H9 (cell line): ENCODE measurements at regions not wholly inside any gene's neighbourhood (a gene's known extent, or its start where the extent isn't known, plus 50 kb on each side); places are given as distances from the start of the nearest gene placed in this dataset.

Experiments
- DNase-seq: peaks from one replicate; pipeline ENCODE4 v3.0.0-alpha.2; 2017
- H2AFZ ChIP-seq: one replicate; pipeline ENCODE4 v1.6.1; 2013; ENCODE audit warnings: mild to moderate bottlenecking, low read length, control low read depth, moderate library complexity
- H2AK5ac ChIP-seq: 2 replicates; pipeline ENCODE4 v1.6.1; 2013; ENCODE audit warnings: low read length, control low read depth, mixed read lengths; ENCODE audit not compliant: insufficient read length
- H2BK120ac ChIP-seq: one replicate; pipeline ENCODE4 v1.6.1; 2013; ENCODE audit warnings: low read depth, mild to moderate bottlenecking, low read length, control low read depth, inconsistent platforms; ENCODE audit not compliant: poor library complexity, severe bottlenecking
- H2BK12ac ChIP-seq: 2 replicates; pipeline ENCODE4 v1.6.1; 2013; ENCODE audit warnings: low read length, control low read depth, mixed read lengths, low read depth; ENCODE audit not compliant: insufficient read length
- H2BK15ac ChIP-seq: 2 replicates; pipeline ENCODE4 v1.6.1; 2013; ENCODE audit warnings: low read depth, low read length, control low read depth
- H2BK20ac ChIP-seq: one replicate; pipeline ENCODE4 v1.6.1; 2013; ENCODE audit warnings: low read depth, mild to moderate bottlenecking, low read length, control low read depth, inconsistent platforms; ENCODE audit not compliant: poor library complexity, severe bottlenecking
- H2BK5ac ChIP-seq: 2 replicates; pipeline ENCODE4 v1.6.1; 2013; ENCODE audit warnings: low read length, control low read depth, mixed read lengths; ENCODE audit not compliant: insufficient read length
- H3K14ac ChIP-seq: 2 replicates; pipeline ENCODE4 v1.6.1; 2013; ENCODE audit warnings: low read length, control low read depth; ENCODE audit not compliant: insufficient read depth
- H3K18ac ChIP-seq: 2 replicates; pipeline ENCODE4 v1.6.1; 2013; ENCODE audit warnings: low read depth, mild to moderate bottlenecking, mixed read lengths, low read length, control low read depth; ENCODE audit not compliant: insufficient read length
- H3K23ac ChIP-seq: 2 replicates; pipeline ENCODE4 v1.6.1; 2013; ENCODE audit warnings: low read length, control low read depth, mixed read lengths, low read depth; ENCODE audit not compliant: insufficient read length
- H3K23me2 ChIP-seq: 2 replicates; pipeline ENCODE4 v1.6.1; 2013; ENCODE audit warnings: low read depth, mild to moderate bottlenecking, mixed read lengths, low read length, control low read depth; ENCODE audit not compliant: insufficient read length, poor library complexity, severe bottlenecking
- H3K27ac ChIP-seq: 2 replicates; pipeline ENCODE4 v1.5.1; 2013; ENCODE audit warnings: low read length, control low read depth, mixed read lengths, low read depth; ENCODE audit not compliant: insufficient read length
- H3K27me3 ChIP-seq: 2 replicates; pipeline ENCODE4 v1.6.1; 2013; ENCODE audit warnings: low read length, control low read depth, inconsistent platforms; ENCODE audit not compliant: insufficient read depth
- H3K4ac ChIP-seq: 2 replicates; pipeline ENCODE4 v1.6.1; 2013; ENCODE audit warnings: low read depth, mild to moderate bottlenecking, control low read depth, inconsistent platforms, low read length, moderate library complexity
- H3K4me1 ChIP-seq: 2 replicates; pipeline ENCODE4 v1.6.1; 2013; ENCODE audit warnings: low read length, control low read depth, inconsistent platforms; ENCODE audit not compliant: insufficient read depth
- H3K4me2 ChIP-seq: 2 replicates; pipeline ENCODE4 v1.6.1; 2013; ENCODE audit warnings: low read length, control low read depth, mixed read lengths; ENCODE audit not compliant: insufficient read length, insufficient read depth
- H3K56ac ChIP-seq: 2 replicates; pipeline ENCODE4 v1.6.1; 2013; ENCODE audit warnings: low read depth, mild to moderate bottlenecking, mixed read lengths, low read length, control low read depth; ENCODE audit not compliant: insufficient read length
- H3K79me1 ChIP-seq: 2 replicates; pipeline ENCODE4 v1.6.1; 2013; ENCODE audit warnings: low read depth, mild to moderate bottlenecking, moderate library complexity, low read length, control low read depth, inconsistent platforms; ENCODE audit not compliant: insufficient read depth, poor library complexity, severe bottlenecking
- H3K79me2 ChIP-seq: 2 replicates; pipeline ENCODE4 v1.6.1; 2013; ENCODE audit warnings: low read length, control low read depth, inconsistent platforms; ENCODE audit not compliant: insufficient read depth
- H3K9ac ChIP-seq: 2 replicates; pipeline ENCODE4 v1.6.1; 2013; ENCODE audit warnings: low read length, control low read depth, mixed read lengths; ENCODE audit not compliant: insufficient read length; ENCODE audit errors: extremely low read depth
- H3K9me3 ChIP-seq: one replicate; pipeline ENCODE4 v1.6.1; 2013; ENCODE audit warnings: low read depth, low read length, inconsistent platforms; ENCODE audit not compliant: control insufficient read depth
- H3T11ph ChIP-seq: one replicate; pipeline ENCODE4 v1.6.1; 2013; ENCODE audit warnings: mild to moderate bottlenecking, low read length, control low read depth, inconsistent platforms
- H4K20me1 ChIP-seq: one replicate; pipeline ENCODE4 v1.6.1; 2013; ENCODE audit not compliant: control insufficient read depth, insufficient read length, insufficient read depth
- H4K5ac ChIP-seq: 2 replicates; pipeline ENCODE4 v1.6.1; 2013; ENCODE audit warnings: low read depth, mild to moderate bottlenecking, mixed read lengths, low read length, control low read depth; ENCODE audit not compliant: insufficient read length
- H4K8ac ChIP-seq: replicated peaks from 2 replicates; pipeline ENCODE4 v1.6.1; 2013; ENCODE audit warnings: low read length, control low read depth, mixed read lengths, low read depth; ENCODE audit not compliant: insufficient read length
- H4K91ac ChIP-seq: 2 replicates; pipeline ENCODE4 v1.6.1; 2013; ENCODE audit warnings: low read depth, mild to moderate bottlenecking, moderate library complexity, mixed read lengths, low read length, control low read depth; ENCODE audit not compliant: insufficient read length
- H3K27ac Mint-ChIP-seq, 3 experiments: 2 replicates in 2 of 3; 3 replicates in 1 of 3; pipeline ENCODE4 v1.8.0; 2020 to 2021; ENCODE audit warnings: mixed read lengths in 3 of 3, mild to moderate bottlenecking in 1 of 3, moderate library complexity in 1 of 3
- H3K27me3 Mint-ChIP-seq: 2 replicates; pipeline ENCODE4 v1.8.0; 2021; ENCODE audit warnings: low read depth, mild to moderate bottlenecking, moderate library complexity, mixed read lengths
- H3K36me3 Mint-ChIP-seq, 3 experiments: 2 replicates in 2 of 3; 3 replicates in 1 of 3; pipeline ENCODE4 v1.8.0; 2020 to 2021; ENCODE audit warnings: low read depth in 3 of 3, mixed read lengths in 3 of 3; ENCODE audit not compliant: insufficient read depth in 1 of 3
- H3K4me1 Mint-ChIP-seq, 2 experiments: 2 replicates each; pipeline ENCODE4 v1.8.0; 2020; ENCODE audit warnings: mixed read lengths in 2 of 2
- H3K4me3 Mint-ChIP-seq, 2 experiments: 2 replicates in 1 of 2; 3 replicates in 1 of 2; pipeline ENCODE4 v1.8.0; 2020 to 2021; ENCODE audit warnings: mild to moderate bottlenecking in 2 of 2, mixed read lengths in 2 of 2, moderate library complexity in 1 of 2
- H3K9me3 Mint-ChIP-seq, 2 experiments: 2 replicates in 1 of 2; 3 replicates in 1 of 2; pipeline ENCODE4 v1.8.0; 2020; ENCODE audit warnings: mild to moderate bottlenecking in 2 of 2, mixed read lengths in 2 of 2, moderate library complexity in 1 of 2
- WGBS: extraction: QIAGEN DNeasy Blood & Tissue Kit; methylation state at CpG from one replicate; pipeline ENCODE4 v1.1.7; 2013; ENCODE audit warnings: missing lambda C conversion rate, low lambda C conversion rate, mixed read lengths; ENCODE audit not compliant: insufficient read length; ENCODE audit errors: extremely low coverage; 5-methylcytosine and 5-hydroxymethylcytosine counted together
- TF ChIP-seq, protein P1 (sequence below): fragments of 200-600 bp; sonication (generic); conservative IDR thresholded peaks from 3 replicates; pipeline ENCODE4 v1.8.0; 2021; ENCODE audit warnings: antibody characterized with exemption, mild to moderate bottlenecking

DNA sequence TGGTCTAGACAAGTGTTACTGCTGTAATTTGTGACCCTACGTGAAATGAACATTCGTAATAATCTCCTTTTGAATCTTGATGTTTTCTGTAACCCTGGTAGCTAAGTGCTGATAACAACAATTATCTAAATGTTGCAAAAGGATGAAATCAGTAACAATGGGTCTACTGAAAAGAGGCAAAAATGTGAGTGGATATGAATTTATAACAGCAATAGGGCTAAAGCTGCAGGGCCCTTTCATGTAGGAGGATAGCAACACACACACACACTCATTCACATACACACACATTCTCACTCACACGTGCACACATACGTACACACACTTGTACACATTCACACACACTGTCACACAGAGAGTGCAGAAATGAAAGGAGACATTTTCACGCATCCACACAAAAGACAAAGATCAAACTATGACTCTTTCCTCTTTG, 200.8 kb upstream of the NEBL start:
- Histone ChIP-seq H3K14ac (no peak overlapping the region), H2BK20ac (no peak overlapping the region), H3K18ac (no peak overlapping the region), H3K27ac (no peak overlapping the region), H3K4me1 (no peaks in the 10 kb centered on the region), H3K79me2 (no peaks in the 10 kb centered on the region; the same call in 1 of the 2 replicates), H3K4ac (no peak overlapping the region), H4K8ac (no peak overlapping the region), H3K9me3 (no peaks in the 10 kb centered on the region), H2AFZ (no peak overlapping the region), H2AK5ac (no peak overlapping the region), H2BK15ac (no peak overlapping the region), H3K9ac (no peak overlapping the region), H2BK5ac (no peak overlapping the region), H4K20me1 (no peaks in the 10 kb centered on the region), H3K27me3 (no peaks in the 10 kb centered on the region), H3K56ac (no peak overlapping the region), H3K4me2 (no peak overlapping the region), H3K79me1 (no peaks in the 10 kb centered on the region), H3T11ph (no peak overlapping the region), H2BK120ac (no peak overlapping the region), H3K23me2 (no peaks in the 10 kb centered on the region), H2BK12ac (no peak overlapping the region), H3K23ac (no peak overlapping the region), H4K5ac (no peak overlapping the region), H4K91ac (no peak overlapping the region)
- Mint-ChIP-seq H3K27ac (no peak overlapping the region), H3K9me3 (no peaks in the 10 kb centered on the region), H3K27me3 (no peaks in the 10 kb centered on the region), H3K4me1 (peaks cover 2 to 6% of the 10 kb centered on the region in 2 experiments; a peak in 2 of 4 replicates), H3K4me3 (no peak overlapping the region), H3K36me3 (no peaks in the 10 kb centered on the region)
- no peak for DNase-seq
- no CpG with 5 or more reads among the region's 5 CpGs for WGBS
- TF ChIP-seq, protein P1, sequence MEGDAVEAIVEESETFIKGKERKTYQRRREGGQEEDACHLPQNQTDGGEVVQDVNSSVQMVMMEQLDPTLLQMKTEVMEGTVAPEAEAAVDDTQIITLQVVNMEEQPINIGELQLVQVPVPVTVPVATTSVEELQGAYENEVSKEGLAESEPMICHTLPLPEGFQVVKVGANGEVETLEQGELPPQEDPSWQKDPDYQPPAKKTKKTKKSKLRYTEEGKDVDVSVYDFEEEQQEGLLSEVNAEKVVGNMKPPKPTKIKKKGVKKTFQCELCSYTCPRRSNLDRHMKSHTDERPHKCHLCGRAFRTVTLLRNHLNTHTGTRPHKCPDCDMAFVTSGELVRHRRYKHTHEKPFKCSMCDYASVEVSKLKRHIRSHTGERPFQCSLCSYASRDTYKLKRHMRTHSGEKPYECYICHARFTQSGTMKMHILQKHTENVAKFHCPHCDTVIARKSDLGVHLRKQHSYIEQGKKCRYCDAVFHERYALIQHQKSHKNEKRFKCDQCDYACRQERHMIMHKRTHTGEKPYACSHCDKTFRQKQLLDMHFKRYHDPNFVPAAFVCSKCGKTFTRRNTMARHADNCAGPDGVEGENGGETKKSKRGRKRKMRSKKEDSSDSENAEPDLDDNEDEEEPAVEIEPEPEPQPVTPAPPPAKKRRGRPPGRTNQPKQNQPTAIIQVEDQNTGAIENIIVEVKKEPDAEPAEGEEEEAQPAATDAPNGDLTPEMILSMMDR = no peak
